HCT116 (cell line): ENCODE measurements at regions not wholly inside any gene's neighbourhood (a gene's known extent, or its start where the extent isn't known, plus 50 kb on each side); places are given as distances from the start of the nearest gene placed in this dataset.

Experiments used
- CTCF ChIP-seq, 3 experiments: fragments of 200-600 bp in 1 of 3; sonication (generic) in 1 of 3; IDR thresholded peaks in 2 of 3; conservative IDR thresholded peaks in 1 of 3; 2 replicates each; pipeline ENCODE4 v1.5.1; 2012 to 2017; ENCODE audit warnings: low read depth in 2 of 3, low read length in 2 of 3, antibody characterized with exemption in 1 of 3, borderline replicate concordance in 1 of 3, control low read depth in 1 of 3, mild to moderate bottlenecking in 1 of 3, mixed read lengths in 1 of 3, mixed run types in 1 of 3, moderate library complexity in 1 of 3; ENCODE audit not compliant: insufficient read depth in 1 of 3
- ELF1 ChIP-seq: IDR thresholded peaks from 2 replicates; pipeline ENCODE4 v1.6.1; 2012; ENCODE audit warnings: low read depth, borderline replicate concordance
- EZH2 ChIP-seq: fragments of 200-600 bp; sonication (generic); IDR thresholded peaks from 2 replicates; pipeline ENCODE4 v1.6.1; 2017; ENCODE audit warnings: antibody characterized with exemption, mixed run types
- EZH2phosphoT487 ChIP-seq: fragments of 200-600 bp; IDR thresholded peaks from 2 replicates; pipeline ENCODE4 v1.6.1; 2018; ENCODE audit warnings: antibody characterized with exemption, borderline replicate concordance
- JUND ChIP-seq: IDR thresholded peaks from 2 replicates; pipeline ENCODE4 v1.6.1; 2012
- POLR2A ChIP-seq: IDR thresholded peaks from 2 replicates; pipeline ENCODE4 v1.7.0; 2011; ENCODE audit warnings: borderline replicate concordance; ENCODE audit not compliant: insufficient read depth, insufficient read length; ENCODE audit errors: extremely low read depth
- POLR2AphosphoS5 ChIP-seq: IDR thresholded peaks from 2 replicates; pipeline ENCODE4 v1.6.1; 2011; ENCODE audit warnings: mild to moderate bottlenecking, low read depth, low read length, moderate library complexity
- SIN3A ChIP-seq: IDR thresholded peaks from 2 replicates; pipeline ENCODE4 v1.6.1; 2012; ENCODE audit warnings: low read depth
- ZFX ChIP-seq: fragments of 450-650 bp; IDR thresholded peaks from 2 replicates; pipeline ENCODE4 v1.6.1; 2017
- ZNF274 ChIP-seq: fragments of 200-500 bp; sonication (Bioruptor generic); IDR thresholded peaks from 2 replicates; pipeline ENCODE4 v1.6.1; 2014; ENCODE audit warnings: mild to moderate bottlenecking, low read depth, low read length, inconsistent platforms

DNA sequence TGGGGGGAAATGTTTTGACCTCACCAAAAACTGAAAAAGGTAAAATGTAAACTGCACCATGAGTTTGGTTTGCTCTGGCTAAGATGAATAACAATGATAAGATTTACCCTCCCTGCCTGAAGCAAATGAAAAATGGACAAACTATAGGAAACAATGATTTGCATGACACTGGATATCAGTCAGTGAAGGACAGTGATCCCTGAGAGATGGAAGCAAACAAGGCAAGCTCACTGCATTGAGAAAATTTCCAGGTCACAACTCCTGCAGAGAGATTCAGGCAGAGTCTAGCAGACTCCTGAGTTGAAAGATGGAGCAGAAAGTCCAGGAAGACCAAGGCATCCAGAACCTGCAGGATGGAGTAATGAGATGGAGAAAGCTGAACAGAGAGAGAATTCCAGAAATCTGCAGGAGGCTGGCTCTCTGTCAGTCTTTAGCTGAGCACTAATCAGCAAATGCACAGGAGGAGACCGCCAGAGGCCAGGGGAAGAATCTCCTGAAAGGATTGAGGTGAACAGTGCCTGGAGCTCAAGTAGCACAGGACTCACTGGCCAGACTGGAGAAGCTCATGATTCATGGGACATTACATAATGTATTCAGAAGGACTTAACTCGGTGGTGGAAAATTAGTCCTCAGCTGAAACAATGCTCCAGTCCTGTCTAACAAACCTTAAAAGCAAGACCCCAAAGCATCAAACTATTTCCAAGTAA is 51.2 kb upstream of the PALS2 start:
- TF ChIP-seq EZH2phosphoT487 (no peak), ZFX (no peak), ELF1 (no peak), CTCF (IDR thresholded peaks at IDR 0.05 in 2 of 3, conservative IDR thresholded peaks at IDR 0.05 in 1 of 3; ENCODE audit: borderline replicate concordance in 1 of 3, insufficient read depth in 1 of 3, low read depth in 2 of 3, low read length in 2 of 3) (no peak), SIN3A (no peak), POLR2A (no peak), JUND (no peak), EZH2 (no peak), ZNF274 (no peak), POLR2AphosphoS5 (no peak)
